NCI-H1092 (cell line): ENCODE measurements at regions not wholly inside any gene's neighbourhood (a gene's known extent, or its start where the extent isn't known, plus 50 kb on each side); places are given as distances from the start of the nearest gene placed in this dataset.

ENCODE experiments used
- DNase-seq: peaks from one replicate; lab custom pipeline; 2025; lab: John Stamatoyannopoulos, UW

GRCh38 chr3:17798000-17798399 is 55.6 kb upstream of the TBC1D5 start:
- no peak for DNase-seq

- no peak for DNase-seq
These were observed 53.3 kb upstream of the TBC1D5 start for GRCh38 chr3:17795711-17796110.

GRCh38 chr3:17795280-17795679 is 52.8 kb upstream of the TBC1D5 start:
- DNase-seq: no peak

GRCh38 chr3:17793542-17794195 is 51.2 kb upstream of the TBC1D5 start:
- no peak for DNase-seq
